GM13976 (cell line): ENCODE measurements at regions not wholly inside any gene's neighbourhood (a gene's known extent, or its start where the extent isn't known, plus 50 kb on each side); places are given as distances from the start of the nearest gene placed in this dataset.

Experiments used
- DNase-seq: peaks from one replicate; pipeline ENCODE4 v3.0.0; 2012; ENCODE audit warnings: low spot score
- CTCF ChIP-seq: IDR thresholded peaks from 2 replicates; pipeline ENCODE4 v1.5.1; 2012; ENCODE audit warnings: borderline replicate concordance, mild to moderate bottlenecking; ENCODE audit not compliant: insufficient read depth; ENCODE audit errors: extremely low read depth, missing control alignments, control extremely low read depth
- in situ Hi-C: fragments of 300-500 bp; cut with MboI; formaldehyde crosslinking; loops from one replicate; pipeline ENCODE4 v1.12.0; 2022; ENCODE audit warnings: low sequenced_read_pairs, mixed read lengths, inconsistent platforms; ENCODE audit not compliant: unreplicated experiment

DNA sequence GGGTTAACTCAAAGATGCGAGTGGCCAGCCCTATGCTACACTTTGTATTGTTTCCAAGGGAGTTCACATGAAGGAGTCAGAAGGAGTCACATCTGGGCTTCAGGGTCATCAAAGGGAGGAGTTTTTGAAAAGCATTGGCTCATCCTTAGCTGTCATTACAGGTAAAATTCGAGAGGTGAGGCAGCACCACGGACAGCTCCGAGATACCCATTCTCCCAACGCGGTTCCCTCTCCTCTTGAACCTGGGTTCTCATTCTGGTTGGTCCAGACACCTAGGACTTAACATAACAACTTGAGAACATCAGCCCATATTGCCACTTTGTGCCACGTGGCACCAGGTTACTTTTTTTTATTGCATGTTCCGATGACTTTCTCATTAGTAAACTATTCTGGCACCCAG, 768.6 kb downstream of the NLGN4Y start:
- no peak for DNase-seq
- in situ Hi-C loops: no loop called here
- no peak for TF ChIP-seq CTCF

GRCh38 chrY:15301879-15302278, 777.5 kb downstream of the NLGN4Y start:
- DNase-seq: no peak
- TF ChIP-seq CTCF: no peak
- in situ Hi-C loops: no loop called here

- no peak for DNase-seq
- in situ Hi-C loops: no loop called here
- TF ChIP-seq CTCF: no peak
Observed at GRCh38 chrY:15312166-15312565, 787.8 kb downstream of the NLGN4Y start.

- no peak for TF ChIP-seq CTCF
- in situ Hi-C loops: no loop called here
- DNase-seq: no peak
Observed at GRCh38 chrY:15324189-15324588, 799.9 kb downstream of the NLGN4Y start.

GRCh38 chrY:15325201-15325600, 800.9 kb downstream of the NLGN4Y start:
- in situ Hi-C loops: no loop called here
- TF ChIP-seq CTCF: no peak

DNA sequence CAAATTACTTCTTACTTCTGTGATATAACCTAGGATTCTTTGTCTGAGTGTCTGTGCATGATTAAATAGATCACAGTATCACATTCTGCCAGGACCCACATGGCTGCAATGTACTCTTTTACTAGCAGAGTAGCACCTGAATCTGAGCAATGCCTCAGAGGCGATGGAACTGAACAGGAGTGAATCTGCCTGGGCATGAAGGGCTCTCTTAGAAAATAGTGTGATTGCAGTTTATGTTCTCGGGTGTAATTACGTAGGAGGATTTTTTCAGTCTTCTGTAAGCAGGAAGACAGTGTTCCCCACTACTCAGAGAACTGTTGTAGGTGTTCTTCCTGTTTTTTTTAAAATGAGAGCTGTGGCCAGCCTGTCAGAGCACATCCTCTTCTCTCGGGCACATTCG, 802.3 kb downstream of the NLGN4Y start:
- no peak for DNase-seq
- no peak for TF ChIP-seq CTCF
- in situ Hi-C loops: no loop called here

More at GRCh38 chrY:15325201-15325600, 800.9 kb downstream of the NLGN4Y start:
- no peak for DNase-seq

DNA sequence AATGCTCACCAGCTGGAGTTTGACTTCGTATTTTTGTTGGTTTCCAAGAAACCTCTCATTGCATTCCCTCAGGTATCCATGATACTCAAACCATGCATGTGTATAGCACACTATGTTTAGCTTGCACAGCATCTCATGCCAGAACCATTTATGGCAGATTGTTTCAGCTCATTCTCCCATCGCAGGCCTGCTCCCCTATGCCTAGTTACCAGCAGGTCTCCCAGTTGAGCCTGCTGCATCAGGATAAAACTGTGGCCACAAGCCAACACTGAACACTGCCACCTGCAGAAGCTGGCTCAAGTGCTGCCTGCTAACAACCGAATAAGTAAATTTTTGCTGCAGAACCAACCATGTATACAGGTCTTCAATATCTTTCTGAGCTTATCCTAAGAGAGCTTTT, 804.5 kb downstream of the NLGN4Y start:
- in situ Hi-C loops: no loop called here
- TF ChIP-seq CTCF: no peak
- no peak for DNase-seq
